SH-SY5Y (cell line): ENCODE measurements at regions not wholly inside any gene's neighbourhood (a gene's known extent, or its start where the extent isn't known, plus 50 kb on each side); places are given as distances from the start of the nearest gene placed in this dataset.
A peak's percentile ranks its signal among the peaks of the same experiment; 100 is the strongest.

Experiments used
- GATA2 ChIP-seq: IDR thresholded peaks from 2 replicates; pipeline ENCODE4 v1.6.1; 2011; ENCODE audit warnings: mild to moderate bottlenecking, low read depth, low read length
- GATA3 ChIP-seq: IDR thresholded peaks from 2 replicates; pipeline ENCODE4 v1.6.1; 2011; ENCODE audit warnings: low read depth, mild to moderate bottlenecking, low read length, moderate library complexity

- TF ChIP-seq GATA3, result no peak
- TF ChIP-seq GATA2, result no peak
Observed at GRCh38 chr3:70120357-70120966, 120.9 kb downstream of the SAMMSON start.

- peak; percentile 64 for TF ChIP-seq GATA2
- TF ChIP-seq GATA3, result peak; percentile 79
Observed at GRCh38 chr3:70127192-70127591, 127.7 kb downstream of the SAMMSON start.

GRCh38 chr3:70137366-70137765 is 137.8 kb downstream of the SAMMSON start:
- TF ChIP-seq GATA3 (no peak), GATA2 (no peak)

- TF ChIP-seq GATA3, result no peak
- no peak for TF ChIP-seq GATA2
Observed at GRCh38 chr3:70138606-70139005, 139.1 kb downstream of the SAMMSON start.
